ENCODE measurements at regions not wholly inside any gene's neighbourhood (a gene's known extent, or its start where the extent isn't known, plus 50 kb on each side); places are given as distances from the start of the nearest gene placed in this dataset.

DNA sequence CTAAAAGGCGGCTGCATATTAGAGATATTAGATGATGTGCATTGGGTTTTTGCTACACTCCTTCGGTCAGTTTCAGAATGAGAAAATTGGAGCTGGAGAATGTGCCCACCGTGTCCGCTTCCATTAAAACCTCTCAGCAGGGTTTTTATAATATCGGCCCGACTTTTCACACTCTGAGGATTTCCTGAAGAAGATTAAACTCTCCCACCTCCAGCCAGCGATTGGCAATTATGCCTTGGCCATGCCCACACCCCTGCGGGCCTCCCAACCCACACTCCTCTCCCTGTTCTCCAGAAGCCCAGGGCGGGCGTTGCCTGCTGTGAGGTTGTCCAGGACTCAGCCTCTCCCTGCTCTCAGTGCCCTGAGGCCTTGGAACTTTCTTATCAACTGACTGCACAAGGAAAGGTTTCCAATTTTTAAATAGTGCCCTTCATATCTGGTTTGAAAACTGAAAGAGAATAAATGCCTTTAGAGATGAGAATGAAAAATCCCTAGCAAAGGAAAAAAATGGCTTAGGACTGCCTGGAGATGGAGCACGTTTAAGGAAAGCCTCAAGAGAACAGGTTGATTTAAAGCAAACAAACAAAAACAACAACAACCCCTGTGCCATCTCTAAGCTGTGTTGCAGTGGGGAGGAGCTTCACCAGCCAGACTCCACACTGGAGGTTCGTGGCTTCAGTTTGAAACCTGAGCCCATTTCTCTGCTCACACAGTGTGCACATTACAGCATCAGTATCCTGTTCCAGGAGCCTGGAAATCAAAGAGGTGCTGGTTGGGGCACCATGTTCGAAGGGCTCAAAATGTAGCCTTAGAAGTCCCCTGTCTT lies 292.9 kb downstream of the NSG2 start:
- no peak for DNase-seq

- no peak for DNase-seq
These were observed 293.6 kb downstream of the NSG2 start for GRCh38 chr5:174339130-174339529.

- DNase-seq: no peak
These were observed 294.7 kb downstream of the NSG2 start for GRCh38 chr5:174340226-174340625.

GRCh38 chr5:174342696-174343095 lies 297.2 kb downstream of the NSG2 start:
- DNase-seq: no peak

GRCh38 chr5:174343826-174344225 lies 298.3 kb downstream of the NSG2 start:
- DNase-seq: no peak

- no peak for DNase-seq
These were observed 298.8 kb downstream of the NSG2 start for GRCh38 chr5:174344335-174344734.

DNA sequence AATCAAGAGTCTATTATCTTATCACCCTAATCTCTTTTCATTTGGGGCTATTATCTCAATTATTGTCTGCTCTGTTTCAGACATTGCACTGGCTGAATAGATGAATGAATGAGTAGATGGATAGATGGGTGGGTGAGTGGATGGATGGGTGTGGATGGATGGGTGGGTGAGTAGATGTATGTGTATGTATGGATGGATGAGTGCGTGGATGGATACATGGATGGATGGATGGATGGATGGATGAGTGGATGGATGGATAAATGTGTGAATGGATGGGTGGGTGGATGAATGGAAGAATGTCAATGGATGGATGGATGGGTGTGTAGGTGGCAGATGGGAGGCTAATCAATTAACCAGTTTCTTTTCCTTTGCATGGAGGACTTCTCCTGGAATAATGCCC lies 301.7 kb downstream of the NSG2 start:
- no peak for DNase-seq

- no peak for DNase-seq
These were observed 302.9 kb downstream of the NSG2 start for GRCh38 chr5:174348311-174348981.

GRCh38 chr5:174352681-174353080 lies 307.2 kb downstream of the NSG2 start:
- DNase-seq: no peak

DNA sequence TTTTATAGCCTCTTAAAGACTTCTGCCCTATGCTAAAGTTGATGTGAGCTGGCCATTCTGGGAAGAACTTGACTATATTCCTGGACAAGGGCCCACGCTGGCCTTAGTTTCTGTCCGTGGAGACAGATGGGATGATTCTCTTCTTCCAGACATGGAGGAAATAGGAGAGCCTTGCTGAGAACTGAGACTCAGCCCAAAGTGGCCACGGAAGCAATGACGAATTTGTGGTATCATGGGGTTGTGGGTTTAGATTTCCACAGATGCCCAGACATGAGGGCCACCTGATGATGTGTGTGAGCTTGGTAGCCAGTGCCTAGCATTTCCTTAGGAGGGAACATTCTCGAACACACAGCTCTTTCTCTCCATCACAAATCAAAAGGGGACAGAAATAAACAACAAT lies 309.1 kb downstream of the NSG2 start:
- DNase-seq: no peak

GRCh38 chr5:174355208-174355612 lies 309.7 kb downstream of the NSG2 start:
- no peak for DNase-seq

- DNase-seq: no peak
These were observed 310.5 kb downstream of the NSG2 start for GRCh38 chr5:174355995-174356394.

GRCh38 chr5:174356536-174356935 lies 311.0 kb downstream of the NSG2 start:
- no peak for DNase-seq

- DNase-seq: no peak
These were observed 312.8 kb downstream of the NSG2 start for GRCh38 chr5:174358276-174358675.

- DNase-seq: no peak
These were observed 313.6 kb downstream of the NSG2 start for GRCh38 chr5:174359071-174359470.

DNA sequence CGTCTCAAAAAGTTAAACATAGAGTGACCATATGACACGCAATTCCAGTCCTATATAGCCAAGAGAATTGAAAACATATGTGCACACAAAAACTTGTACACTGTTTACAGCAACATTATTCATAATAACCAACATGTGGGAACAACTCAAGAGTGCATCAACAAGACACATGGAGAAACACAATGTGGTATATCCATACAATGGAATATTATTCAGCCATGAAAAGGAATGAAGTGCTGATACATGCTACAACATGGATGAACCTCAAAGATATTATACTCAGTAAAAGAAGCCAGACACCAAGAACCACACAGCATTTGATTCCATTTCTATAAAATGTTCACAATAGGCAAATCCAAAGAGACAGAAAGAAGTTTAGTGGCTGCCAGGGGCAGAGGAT lies 317.0 kb downstream of the NSG2 start:
- no peak for DNase-seq

- DNase-seq: no peak
These were observed 318.4 kb downstream of the NSG2 start for GRCh38 chr5:174363934-174364333.

- DNase-seq: no peak
These were observed 319.2 kb downstream of the NSG2 start for GRCh38 chr5:174364676-174365075.

DNA sequence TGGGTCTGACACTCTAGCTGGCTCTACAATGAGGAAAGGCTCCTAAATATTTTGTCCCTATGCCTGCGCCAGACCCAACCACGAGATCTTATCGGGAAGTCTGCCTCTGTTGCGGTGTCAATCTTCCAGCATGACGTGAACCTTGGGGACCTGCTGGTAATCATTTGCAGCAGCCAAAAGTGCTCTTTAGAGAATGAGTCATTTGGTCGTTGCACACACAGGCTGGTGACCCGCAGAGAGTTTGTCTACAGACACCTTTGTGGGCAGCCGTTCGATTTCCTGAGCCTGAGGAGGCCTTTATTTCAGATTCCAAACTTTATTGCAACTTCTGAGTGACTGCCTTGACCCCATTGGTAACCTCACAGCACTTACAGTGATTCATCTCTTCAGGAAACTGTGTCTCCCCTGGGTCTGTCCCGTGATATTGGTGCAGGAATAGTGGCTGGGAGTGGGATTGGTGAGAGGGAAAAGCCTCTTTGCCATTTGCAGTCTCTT lies 326.1 kb downstream of the NSG2 start:
- no peak for DNase-seq

DNA sequence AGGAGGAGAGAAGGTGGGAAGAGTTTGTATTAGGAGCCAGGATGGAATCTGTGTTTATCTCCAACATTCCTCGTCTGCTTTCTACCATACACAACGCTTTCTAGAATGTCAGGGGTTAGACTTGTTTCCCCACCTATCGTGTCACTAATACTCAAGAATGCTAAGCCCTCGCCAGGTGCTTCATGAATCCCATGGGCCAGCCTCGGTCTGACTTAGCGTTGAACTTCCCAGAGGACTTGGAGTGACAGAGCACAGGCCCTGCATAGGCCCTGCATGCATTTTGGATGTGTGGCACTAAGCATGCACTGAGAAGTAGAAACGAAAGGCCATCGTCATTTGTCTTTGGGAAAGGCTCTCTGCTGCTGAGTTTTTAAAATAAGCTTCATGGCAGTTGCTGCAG lies 328.7 kb downstream of the NSG2 start:
- no peak for DNase-seq

- DNase-seq: no peak
These were observed 330.6 kb downstream of the NSG2 start for GRCh38 chr5:174376056-174376455.

DNA sequence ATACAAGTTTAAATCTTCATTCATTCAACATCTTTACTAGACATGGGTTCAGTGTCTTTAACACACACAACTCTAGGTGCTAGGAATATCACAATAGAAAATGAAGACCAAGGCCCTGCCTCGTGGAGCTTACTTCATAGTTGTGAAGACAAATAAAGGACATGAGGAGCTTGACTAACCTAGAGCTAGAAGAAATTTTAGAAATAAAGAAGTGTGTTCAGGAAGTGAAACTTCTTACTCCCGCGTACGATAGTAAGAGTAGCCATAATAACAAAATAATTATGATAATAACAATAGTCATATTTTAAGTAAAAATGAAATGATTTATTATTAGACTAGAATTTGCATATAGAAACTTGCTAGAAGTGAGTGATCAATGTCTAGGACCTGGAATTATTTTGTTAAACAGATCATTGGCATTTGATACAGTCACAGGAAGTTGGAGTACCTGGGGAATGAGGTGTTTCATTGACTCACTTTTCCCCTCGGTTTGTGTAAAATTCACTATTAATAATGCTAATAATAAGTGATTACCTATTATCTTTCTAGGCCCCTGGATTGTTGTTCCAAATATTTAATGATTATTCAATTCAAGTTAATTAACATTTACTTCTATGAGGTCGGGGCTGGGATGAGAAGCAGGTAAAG lies 331.3 kb downstream of the NSG2 start:
- DNase-seq: no peak

DNA sequence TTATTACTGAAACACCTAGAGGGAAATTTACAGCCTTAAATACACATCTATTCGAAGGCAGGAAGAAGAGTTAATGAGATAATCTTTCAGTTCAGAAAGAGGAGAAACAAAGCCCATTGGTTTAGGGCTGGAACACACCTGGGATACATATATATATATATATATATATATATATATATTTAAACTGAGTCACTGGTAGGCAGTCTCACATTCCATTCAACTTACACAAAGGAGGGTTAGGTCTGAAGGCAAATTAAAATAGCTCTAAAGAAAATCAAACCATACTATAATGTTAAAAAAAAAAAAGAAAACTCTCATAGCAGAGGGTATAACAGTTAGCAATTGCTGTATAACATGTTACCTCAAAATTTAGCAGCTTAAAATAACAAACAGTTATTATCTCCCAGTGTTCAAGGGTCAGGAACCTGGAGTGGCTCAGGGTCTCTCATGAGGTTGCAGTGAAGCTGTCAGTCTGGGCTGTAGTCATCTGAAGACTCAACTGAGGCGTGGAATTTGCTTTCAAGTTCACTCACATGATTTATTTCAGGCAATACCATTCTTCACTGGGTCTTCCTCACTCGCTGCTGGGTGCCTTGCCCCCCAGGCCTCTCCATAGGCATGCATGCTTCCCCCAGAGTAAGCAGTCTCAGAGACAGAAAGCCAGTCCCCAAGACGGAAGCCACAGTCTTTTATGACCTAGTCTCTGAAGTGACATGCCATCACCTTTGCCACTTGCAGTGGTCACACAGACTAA lies 332.8 kb downstream of the NSG2 start:
- DNase-seq: no peak

All from activated CD8-positive, alpha-beta memory T cell treated with anti-CD3 and anti-CD28 coated beads, Interleukin-2, amount 50 U/mL, for 4 hours (primary cell).